H9 (cell line): ENCODE measurements at regions not wholly inside any gene's neighbourhood (a gene's known extent, or its start where the extent isn't known, plus 50 kb on each side); places are given as distances from the start of the nearest gene placed in this dataset.

ENCODE experiments used
- DNase-seq: peaks from one replicate; pipeline ENCODE4 v3.0.0-alpha.2; 2017
- H2AFZ ChIP-seq: one replicate; pipeline ENCODE4 v1.6.1; 2013; ENCODE audit warnings: mild to moderate bottlenecking, low read length, control low read depth, moderate library complexity
- H2AK5ac ChIP-seq: 2 replicates; pipeline ENCODE4 v1.6.1; 2013; ENCODE audit warnings: low read length, control low read depth, mixed read lengths; ENCODE audit not compliant: insufficient read length
- H2BK120ac ChIP-seq: one replicate; pipeline ENCODE4 v1.6.1; 2013; ENCODE audit warnings: low read depth, mild to moderate bottlenecking, low read length, control low read depth, inconsistent platforms; ENCODE audit not compliant: poor library complexity, severe bottlenecking
- H2BK12ac ChIP-seq: 2 replicates; pipeline ENCODE4 v1.6.1; 2013; ENCODE audit warnings: low read length, control low read depth, mixed read lengths, low read depth; ENCODE audit not compliant: insufficient read length
- H2BK15ac ChIP-seq: 2 replicates; pipeline ENCODE4 v1.6.1; 2013; ENCODE audit warnings: low read depth, low read length, control low read depth
- H2BK20ac ChIP-seq: one replicate; pipeline ENCODE4 v1.6.1; 2013; ENCODE audit warnings: low read depth, mild to moderate bottlenecking, low read length, control low read depth, inconsistent platforms; ENCODE audit not compliant: poor library complexity, severe bottlenecking
- H2BK5ac ChIP-seq: 2 replicates; pipeline ENCODE4 v1.6.1; 2013; ENCODE audit warnings: low read length, control low read depth, mixed read lengths; ENCODE audit not compliant: insufficient read length
- H3K14ac ChIP-seq: 2 replicates; pipeline ENCODE4 v1.6.1; 2013; ENCODE audit warnings: low read length, control low read depth; ENCODE audit not compliant: insufficient read depth
- H3K18ac ChIP-seq: 2 replicates; pipeline ENCODE4 v1.6.1; 2013; ENCODE audit warnings: low read depth, mild to moderate bottlenecking, mixed read lengths, low read length, control low read depth; ENCODE audit not compliant: insufficient read length
- H3K23ac ChIP-seq: 2 replicates; pipeline ENCODE4 v1.6.1; 2013; ENCODE audit warnings: low read length, control low read depth, mixed read lengths, low read depth; ENCODE audit not compliant: insufficient read length
- H3K23me2 ChIP-seq: 2 replicates; pipeline ENCODE4 v1.6.1; 2013; ENCODE audit warnings: low read depth, mild to moderate bottlenecking, mixed read lengths, low read length, control low read depth; ENCODE audit not compliant: insufficient read length, poor library complexity, severe bottlenecking
- H3K27ac ChIP-seq: 2 replicates; pipeline ENCODE4 v1.5.1; 2013; ENCODE audit warnings: low read length, control low read depth, mixed read lengths, low read depth; ENCODE audit not compliant: insufficient read length
- H3K27me3 ChIP-seq: 2 replicates; pipeline ENCODE4 v1.6.1; 2013; ENCODE audit warnings: low read length, control low read depth, inconsistent platforms; ENCODE audit not compliant: insufficient read depth
- H3K4ac ChIP-seq: 2 replicates; pipeline ENCODE4 v1.6.1; 2013; ENCODE audit warnings: low read depth, mild to moderate bottlenecking, control low read depth, inconsistent platforms, low read length, moderate library complexity
- H3K4me1 ChIP-seq: 2 replicates; pipeline ENCODE4 v1.6.1; 2013; ENCODE audit warnings: low read length, control low read depth, inconsistent platforms; ENCODE audit not compliant: insufficient read depth
- H3K4me2 ChIP-seq: 2 replicates; pipeline ENCODE4 v1.6.1; 2013; ENCODE audit warnings: low read length, control low read depth, mixed read lengths; ENCODE audit not compliant: insufficient read length, insufficient read depth
- H3K56ac ChIP-seq: 2 replicates; pipeline ENCODE4 v1.6.1; 2013; ENCODE audit warnings: low read depth, mild to moderate bottlenecking, mixed read lengths, low read length, control low read depth; ENCODE audit not compliant: insufficient read length
- H3K79me1 ChIP-seq: 2 replicates; pipeline ENCODE4 v1.6.1; 2013; ENCODE audit warnings: low read depth, mild to moderate bottlenecking, moderate library complexity, low read length, control low read depth, inconsistent platforms; ENCODE audit not compliant: insufficient read depth, poor library complexity, severe bottlenecking
- H3K79me2 ChIP-seq: 2 replicates; pipeline ENCODE4 v1.6.1; 2013; ENCODE audit warnings: low read length, control low read depth, inconsistent platforms; ENCODE audit not compliant: insufficient read depth
- H3K9ac ChIP-seq: 2 replicates; pipeline ENCODE4 v1.6.1; 2013; ENCODE audit warnings: low read length, control low read depth, mixed read lengths; ENCODE audit not compliant: insufficient read length; ENCODE audit errors: extremely low read depth
- H3K9me3 ChIP-seq: one replicate; pipeline ENCODE4 v1.6.1; 2013; ENCODE audit warnings: low read depth, low read length, inconsistent platforms; ENCODE audit not compliant: control insufficient read depth
- H3T11ph ChIP-seq: one replicate; pipeline ENCODE4 v1.6.1; 2013; ENCODE audit warnings: mild to moderate bottlenecking, low read length, control low read depth, inconsistent platforms
- H4K20me1 ChIP-seq: one replicate; pipeline ENCODE4 v1.6.1; 2013; ENCODE audit not compliant: control insufficient read depth, insufficient read length, insufficient read depth
- H4K5ac ChIP-seq: 2 replicates; pipeline ENCODE4 v1.6.1; 2013; ENCODE audit warnings: low read depth, mild to moderate bottlenecking, mixed read lengths, low read length, control low read depth; ENCODE audit not compliant: insufficient read length
- H4K8ac ChIP-seq: replicated peaks from 2 replicates; pipeline ENCODE4 v1.6.1; 2013; ENCODE audit warnings: low read length, control low read depth, mixed read lengths, low read depth; ENCODE audit not compliant: insufficient read length
- H4K91ac ChIP-seq: 2 replicates; pipeline ENCODE4 v1.6.1; 2013; ENCODE audit warnings: low read depth, mild to moderate bottlenecking, moderate library complexity, mixed read lengths, low read length, control low read depth; ENCODE audit not compliant: insufficient read length
- H3K27ac Mint-ChIP-seq, 3 experiments: 2 replicates in 2 of 3; 3 replicates in 1 of 3; pipeline ENCODE4 v1.8.0; 2020 to 2021; ENCODE audit warnings: mixed read lengths in 3 of 3, mild to moderate bottlenecking in 1 of 3, moderate library complexity in 1 of 3
- H3K27me3 Mint-ChIP-seq: 2 replicates; pipeline ENCODE4 v1.8.0; 2021; ENCODE audit warnings: low read depth, mild to moderate bottlenecking, moderate library complexity, mixed read lengths
- H3K36me3 Mint-ChIP-seq, 3 experiments: 2 replicates in 2 of 3; 3 replicates in 1 of 3; pipeline ENCODE4 v1.8.0; 2020 to 2021; ENCODE audit warnings: low read depth in 3 of 3, mixed read lengths in 3 of 3; ENCODE audit not compliant: insufficient read depth in 1 of 3
- H3K4me1 Mint-ChIP-seq, 2 experiments: 2 replicates each; pipeline ENCODE4 v1.8.0; 2020; ENCODE audit warnings: mixed read lengths in 2 of 2
- H3K4me3 Mint-ChIP-seq, 2 experiments: 2 replicates in 1 of 2; 3 replicates in 1 of 2; pipeline ENCODE4 v1.8.0; 2020 to 2021; ENCODE audit warnings: mild to moderate bottlenecking in 2 of 2, mixed read lengths in 2 of 2, moderate library complexity in 1 of 2
- H3K9me3 Mint-ChIP-seq, 2 experiments: 2 replicates in 1 of 2; 3 replicates in 1 of 2; pipeline ENCODE4 v1.8.0; 2020; ENCODE audit warnings: mild to moderate bottlenecking in 2 of 2, mixed read lengths in 2 of 2, moderate library complexity in 1 of 2
- WGBS: extraction: QIAGEN DNeasy Blood & Tissue Kit; methylation state at CpG from one replicate; pipeline ENCODE4 v1.1.7; 2013; ENCODE audit warnings: missing lambda C conversion rate, low lambda C conversion rate, mixed read lengths; ENCODE audit not compliant: insufficient read length; ENCODE audit errors: extremely low coverage; 5-methylcytosine and 5-hydroxymethylcytosine counted together
- TF ChIP-seq, protein P1 (sequence below): fragments of 200-600 bp; sonication (generic); conservative IDR thresholded peaks from 3 replicates; pipeline ENCODE4 v1.8.0; 2021; ENCODE audit warnings: antibody characterized with exemption, mild to moderate bottlenecking

DNA sequence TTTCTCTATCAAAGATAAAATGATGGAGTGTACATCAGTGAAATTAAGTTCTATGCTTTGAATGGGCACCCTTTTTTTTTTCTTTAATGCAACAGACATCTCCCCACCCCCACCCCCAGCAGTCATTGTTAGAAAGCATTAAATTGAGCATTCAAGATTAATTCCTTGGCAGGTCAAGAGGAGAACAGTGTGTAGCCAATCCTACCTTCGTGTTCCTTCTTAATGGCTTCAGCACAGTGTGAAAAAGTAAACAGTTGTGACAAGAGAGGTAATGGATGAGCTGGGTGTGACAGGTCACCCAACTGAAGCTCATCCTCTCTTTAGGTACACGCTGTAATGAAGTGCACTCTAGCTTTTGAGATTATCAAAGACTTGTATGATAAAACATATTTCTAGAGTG, 198.5 kb upstream of the RARB start:
- H2BK12ac ChIP-seq = no peak overlapping the region
- no peaks in the 10 kb centered on the region for H3K23me2 ChIP-seq
- no peak overlapping the region for H4K5ac ChIP-seq
- H3K27me3 Mint-ChIP-seq = no peaks in the 10 kb centered on the region
- no peaks in the 10 kb centered on the region for H3K79me2 ChIP-seq
- H3T11ph ChIP-seq = no peak overlapping the region
- H2BK120ac ChIP-seq = no peak overlapping the region
- H3K18ac ChIP-seq = no peak overlapping the region
- TF ChIP-seq, protein P1, sequence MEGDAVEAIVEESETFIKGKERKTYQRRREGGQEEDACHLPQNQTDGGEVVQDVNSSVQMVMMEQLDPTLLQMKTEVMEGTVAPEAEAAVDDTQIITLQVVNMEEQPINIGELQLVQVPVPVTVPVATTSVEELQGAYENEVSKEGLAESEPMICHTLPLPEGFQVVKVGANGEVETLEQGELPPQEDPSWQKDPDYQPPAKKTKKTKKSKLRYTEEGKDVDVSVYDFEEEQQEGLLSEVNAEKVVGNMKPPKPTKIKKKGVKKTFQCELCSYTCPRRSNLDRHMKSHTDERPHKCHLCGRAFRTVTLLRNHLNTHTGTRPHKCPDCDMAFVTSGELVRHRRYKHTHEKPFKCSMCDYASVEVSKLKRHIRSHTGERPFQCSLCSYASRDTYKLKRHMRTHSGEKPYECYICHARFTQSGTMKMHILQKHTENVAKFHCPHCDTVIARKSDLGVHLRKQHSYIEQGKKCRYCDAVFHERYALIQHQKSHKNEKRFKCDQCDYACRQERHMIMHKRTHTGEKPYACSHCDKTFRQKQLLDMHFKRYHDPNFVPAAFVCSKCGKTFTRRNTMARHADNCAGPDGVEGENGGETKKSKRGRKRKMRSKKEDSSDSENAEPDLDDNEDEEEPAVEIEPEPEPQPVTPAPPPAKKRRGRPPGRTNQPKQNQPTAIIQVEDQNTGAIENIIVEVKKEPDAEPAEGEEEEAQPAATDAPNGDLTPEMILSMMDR = no peak
- no peaks in the 10 kb centered on the region for H3K36me3 Mint-ChIP-seq
- no peak for DNase-seq
- H3K27me3 ChIP-seq = no peaks in the 10 kb centered on the region
- no peak overlapping the region for H3K56ac ChIP-seq
- no peak overlapping the region for H3K27ac ChIP-seq
- no peak overlapping the region for H4K8ac ChIP-seq
- no peak overlapping the region for H2BK20ac ChIP-seq
- H3K9me3 ChIP-seq = no peaks in the 10 kb centered on the region
- no peak overlapping the region for H3K9ac ChIP-seq
- no peak overlapping the region for H3K4ac ChIP-seq
- H3K27ac Mint-ChIP-seq = no peak overlapping the region; a peak in 1 of 7 replicates
- H4K20me1 ChIP-seq = no peaks in the 10 kb centered on the region
- no peak overlapping the region for H4K91ac ChIP-seq
- H3K14ac ChIP-seq = no peak overlapping the region
- no peak overlapping the region for H2AFZ ChIP-seq
- H3K4me3 Mint-ChIP-seq = no peak overlapping the region
- WGBS = no CpG with 5 or more reads among the region's 2 CpGs
- H3K4me1 ChIP-seq = no peaks in the 10 kb centered on the region; the same call in 1 of the 2 replicates
- peaks cover 8% of the 10 kb centered on the region in 2 experiments for H3K4me1 Mint-ChIP-seq
- H3K9me3 Mint-ChIP-seq = no peaks in the 10 kb centered on the region
- H3K23ac ChIP-seq = no peak overlapping the region
- no peak overlapping the region for H3K4me2 ChIP-seq
- no peak overlapping the region for H2AK5ac ChIP-seq
- no peak overlapping the region for H2BK5ac ChIP-seq
- H2BK15ac ChIP-seq = no peak overlapping the region
- H3K79me1 ChIP-seq = no peaks in the 10 kb centered on the region
